GM12873 (cell line): ENCODE measurements at regions not wholly inside any gene's neighbourhood (a gene's known extent, or its start where the extent isn't known, plus 50 kb on each side); places are given as distances from the start of the nearest gene placed in this dataset.

Source experiments
- TF ChIP-seq, protein P1 (sequence below): IDR thresholded peaks from 2 replicates; pipeline ENCODE4 v1.5.1; 2012; ENCODE audit warnings: low read depth, mild to moderate bottlenecking, moderate library complexity, low read length, control low read depth; ENCODE audit not compliant: insufficient read depth; ENCODE audit errors: missing control alignments

DNA sequence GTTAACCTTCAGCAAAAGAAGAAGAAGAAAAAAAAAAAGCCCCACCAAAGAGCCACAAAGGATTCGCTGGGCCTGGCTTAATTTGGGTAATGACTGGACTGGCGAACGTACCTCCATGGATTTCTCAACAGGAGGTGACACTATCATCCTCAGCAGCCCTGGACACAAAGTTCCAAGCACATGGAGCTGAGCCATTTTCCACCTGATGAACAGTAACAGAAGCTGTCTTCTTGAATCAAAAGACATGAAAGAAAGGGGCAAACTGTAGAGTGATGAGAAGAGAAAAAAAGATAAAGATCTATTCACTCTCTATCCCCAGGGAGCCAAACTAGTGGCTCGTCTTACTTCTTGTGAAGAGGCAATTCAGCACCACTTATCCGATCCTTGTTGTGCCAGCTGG, 150.2 kb upstream of the TRPM3 start:
- TF ChIP-seq, protein P1, sequence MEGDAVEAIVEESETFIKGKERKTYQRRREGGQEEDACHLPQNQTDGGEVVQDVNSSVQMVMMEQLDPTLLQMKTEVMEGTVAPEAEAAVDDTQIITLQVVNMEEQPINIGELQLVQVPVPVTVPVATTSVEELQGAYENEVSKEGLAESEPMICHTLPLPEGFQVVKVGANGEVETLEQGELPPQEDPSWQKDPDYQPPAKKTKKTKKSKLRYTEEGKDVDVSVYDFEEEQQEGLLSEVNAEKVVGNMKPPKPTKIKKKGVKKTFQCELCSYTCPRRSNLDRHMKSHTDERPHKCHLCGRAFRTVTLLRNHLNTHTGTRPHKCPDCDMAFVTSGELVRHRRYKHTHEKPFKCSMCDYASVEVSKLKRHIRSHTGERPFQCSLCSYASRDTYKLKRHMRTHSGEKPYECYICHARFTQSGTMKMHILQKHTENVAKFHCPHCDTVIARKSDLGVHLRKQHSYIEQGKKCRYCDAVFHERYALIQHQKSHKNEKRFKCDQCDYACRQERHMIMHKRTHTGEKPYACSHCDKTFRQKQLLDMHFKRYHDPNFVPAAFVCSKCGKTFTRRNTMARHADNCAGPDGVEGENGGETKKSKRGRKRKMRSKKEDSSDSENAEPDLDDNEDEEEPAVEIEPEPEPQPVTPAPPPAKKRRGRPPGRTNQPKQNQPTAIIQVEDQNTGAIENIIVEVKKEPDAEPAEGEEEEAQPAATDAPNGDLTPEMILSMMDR: no peak

DNA sequence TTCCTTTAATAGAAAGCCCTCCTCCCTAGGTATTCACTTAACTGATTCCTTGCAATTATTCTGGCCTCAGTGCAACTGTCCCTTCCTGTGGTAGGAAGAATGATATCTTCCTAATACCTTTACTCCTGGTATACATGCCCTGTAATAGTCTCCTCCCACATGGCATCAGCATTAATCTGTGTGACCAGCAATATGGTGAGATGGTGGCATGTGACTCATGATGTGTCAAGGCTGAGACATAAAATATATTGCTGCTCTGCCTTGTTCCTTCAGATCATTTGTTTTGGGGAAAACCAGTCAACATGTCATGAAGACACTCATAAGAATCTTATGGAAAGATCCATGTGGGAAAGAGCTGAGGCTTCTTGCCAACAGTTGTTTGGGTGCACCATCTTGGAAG, 149.1 kb upstream of the TRPM3 start:
- TF ChIP-seq, protein P1: no peak

DNA sequence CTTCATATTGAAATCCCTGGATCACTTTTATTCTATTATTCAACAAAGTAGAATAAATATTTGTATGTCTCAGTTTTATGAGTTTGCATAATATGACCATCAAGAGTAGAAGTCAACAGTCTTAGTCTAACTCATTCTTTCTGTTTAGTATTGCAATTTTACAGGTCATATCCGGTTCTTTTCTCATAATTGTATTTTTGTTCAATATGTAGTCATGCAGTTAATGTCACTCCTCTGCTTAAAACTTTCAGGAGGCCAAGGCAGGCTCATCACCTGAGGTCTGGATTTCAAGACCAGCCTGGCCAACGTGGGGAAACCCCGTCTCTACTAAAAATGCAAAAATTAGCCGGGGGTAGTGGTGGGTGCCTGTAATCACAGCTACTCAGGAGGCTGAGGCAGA, 148.4 kb upstream of the TRPM3 start:
- TF ChIP-seq, protein P1: no peak

DNA sequence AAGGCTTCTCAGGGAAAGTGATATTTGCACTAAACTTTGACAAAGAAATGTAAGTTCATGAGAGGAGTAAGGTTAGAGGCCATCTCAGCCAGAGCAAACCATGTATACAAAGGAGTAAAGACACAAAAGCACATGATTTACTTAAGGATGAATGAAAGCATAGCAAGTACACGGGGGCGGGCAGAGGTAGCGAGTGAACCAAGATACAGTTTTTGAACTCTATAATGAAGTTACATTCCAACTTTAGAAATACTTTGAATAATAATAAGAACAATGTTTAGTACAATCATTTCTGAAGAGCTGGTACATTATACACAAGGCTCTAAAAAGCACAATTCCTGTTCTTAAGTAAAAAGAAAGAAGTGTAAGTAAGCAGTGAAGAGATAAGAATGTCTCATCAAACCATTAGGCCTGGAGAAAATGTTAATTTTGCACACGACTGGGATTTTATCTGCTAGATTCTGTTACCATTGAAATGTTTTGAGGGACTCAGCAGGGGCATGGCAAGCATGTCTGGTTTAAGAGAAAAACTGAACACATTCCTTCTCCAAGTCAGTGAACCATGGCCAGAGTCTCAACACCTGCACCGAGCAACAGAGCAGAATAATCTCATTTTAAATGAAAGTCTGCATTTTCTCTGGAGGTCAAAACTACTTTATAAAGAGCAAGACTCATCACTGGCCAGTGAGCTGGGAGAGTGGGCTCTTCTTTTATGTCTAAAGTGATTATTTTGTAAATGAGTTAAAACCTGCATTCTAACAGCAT, 147.6 kb upstream of the TRPM3 start:
- TF ChIP-seq, protein P1: no peak

DNA sequence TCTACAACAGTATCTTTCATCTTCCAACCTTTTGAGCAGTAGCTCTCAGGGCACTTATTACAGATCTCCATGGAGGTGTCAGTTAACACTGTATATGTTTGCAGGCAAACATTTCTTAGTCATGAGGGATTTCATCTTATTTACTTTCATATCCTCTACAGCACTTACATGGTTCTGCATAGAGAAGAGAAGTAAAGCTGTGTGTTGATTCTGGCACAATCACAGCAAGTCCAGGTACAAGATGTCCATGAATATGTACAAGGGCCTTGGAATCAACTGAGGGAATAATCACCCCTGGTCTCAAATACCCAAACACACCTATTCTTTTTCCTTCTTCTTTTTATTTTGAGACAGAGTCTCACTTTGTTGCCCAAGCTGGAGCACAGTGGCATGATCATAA, 142.0 kb upstream of the TRPM3 start:
- TF ChIP-seq, protein P1: no peak

DNA sequence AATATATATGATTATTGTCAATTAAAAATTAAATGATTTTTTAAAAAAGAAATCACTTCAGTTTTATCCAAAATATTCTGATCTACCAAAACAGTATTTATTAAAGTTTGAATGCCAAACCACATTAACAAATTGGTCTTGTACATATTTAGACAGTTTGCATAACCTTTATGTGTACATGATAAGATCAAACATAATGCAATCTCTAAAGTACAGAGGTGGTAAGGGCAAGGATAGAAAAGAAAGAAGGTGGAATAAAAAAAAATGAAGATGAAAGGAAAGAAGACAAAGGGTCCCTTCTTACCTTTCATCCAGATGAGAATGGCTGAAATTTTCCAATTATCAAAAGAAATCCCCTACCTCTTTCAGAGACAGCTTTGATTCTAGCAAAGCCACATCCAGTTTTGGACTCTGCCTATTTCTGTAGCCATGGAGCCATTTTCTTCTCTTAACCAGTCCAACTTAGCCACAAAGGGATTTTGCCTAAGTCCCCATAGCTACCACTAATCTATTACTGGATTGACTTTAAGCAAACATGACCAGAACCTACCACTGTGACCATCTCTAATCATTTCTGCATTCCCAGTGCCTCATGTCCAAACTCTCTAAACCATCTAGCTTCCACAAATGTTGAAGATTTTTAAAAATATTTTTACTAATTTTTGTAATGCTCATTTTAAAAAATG, 133.3 kb upstream of the TRPM3 start:
- TF ChIP-seq, protein P1: no peak

DNA sequence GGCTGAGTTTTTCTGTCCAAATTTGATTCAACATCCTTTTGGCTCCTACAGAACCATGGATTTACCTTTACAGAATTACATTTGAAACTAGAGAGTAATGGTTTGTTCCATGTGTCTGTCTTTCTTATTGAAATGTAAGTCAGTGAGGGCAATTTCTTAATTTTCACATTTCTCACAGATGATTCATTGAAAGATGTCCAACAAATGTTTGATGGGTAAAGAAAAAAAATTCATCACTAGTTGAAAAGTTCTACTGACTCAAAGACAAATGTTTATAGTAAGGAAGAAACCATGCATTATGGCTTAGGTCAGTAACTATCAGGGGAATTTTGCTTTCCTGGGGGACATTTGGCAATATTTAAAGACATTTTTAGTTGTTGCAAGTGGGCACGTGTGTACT, 131.6 kb upstream of the TRPM3 start:
- TF ChIP-seq, protein P1: no peak
